Liver (tissue), 7 donors: ENCODE measurements at regions not wholly inside any gene's neighbourhood (a gene's known extent, or its start where the extent isn't known, plus 50 kb on each side); places are given as distances from the start of the nearest gene placed in this dataset.

Source experiments
- DNase-seq: peaks from one replicate; pipeline ENCODE4 v3.0.0-alpha.2; 2017; ENCODE audit warnings: low spot score
- H3K27ac ChIP-seq, 2 donors: one replicate each; pipeline ENCODE4 v1.7.0; 2013; ENCODE audit warnings: inconsistent platforms in 2 of 2, low read length in 2 of 2, control low read depth in 1 of 2, low read depth in 1 of 2, mild to moderate bottlenecking in 1 of 2
- H3K27me3 ChIP-seq, 4 donors: one replicate each; pipeline versions ENCODE4 v1.6.1 to v1.7.0; 2013; ENCODE audit warnings: low read length in 3 of 4, inconsistent platforms in 1 of 4, mild to moderate bottlenecking in 1 of 4, moderate library complexity in 1 of 4; ENCODE audit not compliant: control insufficient read depth in 4 of 4, insufficient read depth in 4 of 4
- H3K36me3 ChIP-seq, 4 donors: one replicate each; pipeline versions ENCODE4 v1.6.1 to v1.7.0; 2013; ENCODE audit warnings: low read length in 3 of 4, mild to moderate bottlenecking in 3 of 4, low read depth in 1 of 4, moderate library complexity in 1 of 4; ENCODE audit not compliant: control insufficient read depth in 4 of 4, insufficient read depth in 3 of 4
- H3K4me1 ChIP-seq, 4 donors: one replicate each; pipeline versions ENCODE4 v1.6.1 to v1.7.0; 2013; ENCODE audit warnings: low read length in 3 of 4, mild to moderate bottlenecking in 3 of 4, moderate library complexity in 1 of 4; ENCODE audit not compliant: control insufficient read depth in 4 of 4, insufficient read depth in 4 of 4
- H3K4me3 ChIP-seq, 3 donors: one replicate each; pipeline versions ENCODE4 v1.6.1 to v1.7.0; 2013; ENCODE audit warnings: low read length in 3 of 3, control low read depth in 1 of 3, low read depth in 1 of 3, mild to moderate bottlenecking in 1 of 3
- H3K9ac ChIP-seq, 2 donors: one replicate each; pipeline ENCODE4 v1.7.0; 2013; ENCODE audit warnings: low read length in 2 of 2, mild to moderate bottlenecking in 2 of 2, moderate library complexity in 2 of 2, control low read depth in 1 of 2, low read depth in 1 of 2
- H3K9me3 ChIP-seq, 4 donors: one replicate each; pipeline versions ENCODE4 v1.6.1 to v1.7.0; 2013; ENCODE audit warnings: low read length in 3 of 4; ENCODE audit not compliant: control insufficient read depth in 4 of 4
- ATF3 ChIP-seq: IDR thresholded peaks from 2 replicates; pipeline ENCODE4 v1.6.1; 2016; ENCODE audit warnings: antibody characterized with exemption
- EGR1 ChIP-seq, 2 donors: IDR thresholded peaks; 2 replicates each; pipeline ENCODE4 v1.6.1; 2016 to 2018; ENCODE audit warnings: antibody characterized with exemption in 2 of 2, low read depth in 2 of 2
- FOXA1 ChIP-seq: IDR thresholded peaks from 2 replicates; pipeline ENCODE4 v1.6.1; 2016; ENCODE audit warnings: antibody characterized with exemption
- GABPA ChIP-seq, 2 donors: IDR thresholded peaks in 1 of 2; conservative IDR thresholded peaks in 1 of 2; 2 replicates each; pipeline ENCODE4 v1.6.1; 2016; ENCODE audit warnings: antibody characterized with exemption in 2 of 2, mild to moderate bottlenecking in 1 of 2, moderate library complexity in 1 of 2
- HNF4A ChIP-seq, 2 donors: conservative IDR thresholded peaks; 2 replicates each; pipeline ENCODE4 v1.6.1; 2016; ENCODE audit warnings: antibody characterized with exemption in 2 of 2, mild to moderate bottlenecking in 2 of 2
- JUND ChIP-seq, 2 donors: IDR thresholded peaks; 2 replicates each; pipeline ENCODE4 v1.6.1; 2016; ENCODE audit warnings: antibody characterized with exemption in 2 of 2
- MAX ChIP-seq: IDR thresholded peaks from 2 replicates; pipeline ENCODE4 v1.6.1; 2016; ENCODE audit warnings: antibody characterized with exemption
- NR2F2 ChIP-seq: IDR thresholded peaks from 2 replicates; pipeline ENCODE4 v1.6.1; 2016; ENCODE audit warnings: antibody characterized with exemption
- RAD21 ChIP-seq, 2 donors: IDR thresholded peaks; 2 replicates each; pipeline ENCODE4 v1.6.1; 2016; ENCODE audit warnings: antibody characterized with exemption in 2 of 2, mild to moderate bottlenecking in 2 of 2
- REST ChIP-seq: IDR thresholded peaks from 2 replicates; pipeline ENCODE4 v1.6.1; 2016; ENCODE audit warnings: antibody characterized with exemption, mild to moderate bottlenecking
- RXRA ChIP-seq, 2 donors: IDR thresholded peaks; 2 replicates each; pipeline ENCODE4 v1.6.1; 2017 to 2018; ENCODE audit warnings: antibody characterized with exemption in 2 of 2, mild to moderate bottlenecking in 1 of 2
- SP1 ChIP-seq: IDR thresholded peaks from 2 replicates; pipeline ENCODE4 v1.6.1; 2018; ENCODE audit warnings: antibody characterized with exemption, mild to moderate bottlenecking
- TAF1 ChIP-seq: conservative IDR thresholded peaks from 2 replicates; pipeline ENCODE4 v1.6.1; 2016; ENCODE audit warnings: antibody characterized with exemption, mild to moderate bottlenecking
- YY1 ChIP-seq: IDR thresholded peaks from 2 replicates; pipeline ENCODE4 v1.6.1; 2016; ENCODE audit warnings: antibody characterized with exemption, mild to moderate bottlenecking
- ZBTB33 ChIP-seq: IDR thresholded peaks from 2 replicates; pipeline ENCODE4 v1.6.1; 2016; ENCODE audit warnings: antibody characterized with exemption
- WGBS: extraction: QIAGEN DNeasy Blood & Tissue Kit; methylation state at CpG from one replicate; pipeline ENCODE4 v1.1.7; 2013; 5-methylcytosine and 5-hydroxymethylcytosine counted together
- donor health status: healthy.
- donor health status: healthy.
- donor health status: healthy.
- donor health status: healthy.

GRCh38 chr2:220572385-220572784, 945.0 kb downstream of the SLC4A3 start:
- TF ChIP-seq EGR1 (IDR thresholded peaks at IDR 0.05; ENCODE audit: low read depth in 2 of 2), result no peak
- no peak for TF ChIP-seq JUND (IDR thresholded peaks at IDR 0.05)
- TF ChIP-seq REST, result no peak
- no peak for TF ChIP-seq HNF4A (conservative IDR thresholded peaks at IDR 0.05)
- TF ChIP-seq ZBTB33, result no peak
- TF ChIP-seq RAD21 (IDR thresholded peaks at IDR 0.05), result no peak
- TF ChIP-seq GABPA (IDR thresholded peaks at IDR 0.05 in 1 of 2, conservative IDR thresholded peaks at IDR 0.05 in 1 of 2), result no peak
- no peak for TF ChIP-seq YY1
- no peak for TF ChIP-seq SP1
- no peak for TF ChIP-seq ATF3
- TF ChIP-seq MAX, result no peak
- TF ChIP-seq FOXA1, result no peak
- TF ChIP-seq RXRA (IDR thresholded peaks at IDR 0.05), result no peak
- no peak for TF ChIP-seq NR2F2
- no peak overlapping the region for H3K9ac ChIP-seq
- H3K4me3 ChIP-seq, result no peak overlapping the region
- WGBS, result 75% methylated on average over 4 of the region's 4 CpGs
- no peaks in the 10 kb centered on the region for H3K36me3 ChIP-seq
- no peaks in the 10 kb centered on the region for H3K9me3 ChIP-seq
- no peaks in the 10 kb centered on the region for H3K4me1 ChIP-seq
- H3K27ac ChIP-seq, result no peak overlapping the region
- DNase-seq, result no peak
- H3K27me3 ChIP-seq, result no peaks in the 10 kb centered on the region

GRCh38 chr2:220574038-220574437, 946.6 kb downstream of the SLC4A3 start:
- TF ChIP-seq TAF1 (no peak), RXRA (IDR thresholded peaks at IDR 0.05) (no peak), SP1 (no peak), MAX (no peak), NR2F2 (no peak), REST (no peak), EGR1 (IDR thresholded peaks at IDR 0.05; ENCODE audit: low read depth in 2 of 2) (no peak), ATF3 (no peak), ZBTB33 (no peak), JUND (IDR thresholded peaks at IDR 0.05) (no peak), FOXA1 (no peak), YY1 (no peak)
- 44% methylated on average over 2 of the region's 2 CpGs for WGBS
- Histone ChIP-seq H3K27me3 (no peaks in the 10 kb centered on the region), H3K4me1 (no peaks in the 10 kb centered on the region), H3K9ac (no peak overlapping the region), H3K27ac (no peak overlapping the region), H3K4me3 (no peak overlapping the region), H3K36me3 (no peaks in the 10 kb centered on the region), H3K9me3 (no peaks in the 10 kb centered on the region)
- DNase-seq, result no peak
